ENCODE measurements at regions not wholly inside any gene's neighbourhood (a gene's known extent, or its start where the extent isn't known, plus 50 kb on each side); places are given as distances from the start of the nearest gene placed in this dataset.
"Not testable (repeated sequence)": the region's sequence is repeated elsewhere in the genome, so short reads cannot be mapped to it uniquely, and the experiment has no call there.

- no peak for DNase-seq (ENCODE audit: extremely low read depth in 1 of 11, low read depth in 9 of 11, low spot score in 4 of 11)
These were observed 81.0 kb upstream of the SGIP1 start for GRCh38 chr1:66452982-66453381.

GRCh38 chr1:66455446-66455845, 78.5 kb upstream of the SGIP1 start:
- DNase-seq (ENCODE audit: extremely low read depth in 1 of 11, low read depth in 9 of 11, low spot score in 4 of 11), result no peak

GRCh38 chr1:66460776-66461175, 73.2 kb upstream of the SGIP1 start:
- no peak for DNase-seq (ENCODE audit: extremely low read depth in 1 of 11, low read depth in 9 of 11, low spot score in 4 of 11)

GRCh38 chr1:66462313-66462712, 71.6 kb upstream of the SGIP1 start:
- DNase-seq (ENCODE audit: extremely low read depth in 1 of 11, low read depth in 9 of 11, low spot score in 4 of 11), result no peak

GRCh38 chr1:66464351-66464750, 69.6 kb upstream of the SGIP1 start:
- no peak for DNase-seq (ENCODE audit: extremely low read depth in 1 of 11, low read depth in 9 of 11, low spot score in 4 of 11)

- DNase-seq (ENCODE audit: extremely low read depth in 1 of 11, low read depth in 9 of 11, low spot score in 4 of 11), result no peak
These were observed 69.2 kb upstream of the SGIP1 start for GRCh38 chr1:66464802-66465201.

GRCh38 chr1:66466695-66467094, 67.3 kb upstream of the SGIP1 start:
- not testable (repeated sequence) for DNase-seq (ENCODE audit: extremely low read depth in 1 of 11, low read depth in 9 of 11, low spot score in 4 of 11)

- DNase-seq (ENCODE audit: extremely low read depth in 1 of 11, low read depth in 9 of 11, low spot score in 4 of 11), result no peak
These were observed 65.2 kb upstream of the SGIP1 start for GRCh38 chr1:66468722-66469121.

- no peak for DNase-seq (ENCODE audit: extremely low read depth in 1 of 11, low read depth in 9 of 11, low spot score in 4 of 11)
These were observed 58.0 kb upstream of the SGIP1 start for GRCh38 chr1:66475940-66476339.

- DNase-seq (ENCODE audit: extremely low read depth in 1 of 11, low read depth in 9 of 11, low spot score in 4 of 11), result no peak
These were observed 57.2 kb upstream of the SGIP1 start for GRCh38 chr1:66476774-66477173.

- DNase-seq (ENCODE audit: extremely low read depth in 1 of 11, low read depth in 9 of 11, low spot score in 4 of 11), result no peak
These were observed 55.8 kb upstream of the SGIP1 start for GRCh38 chr1:66478116-66478515.

- no peak for DNase-seq (ENCODE audit: extremely low read depth in 1 of 11, low read depth in 9 of 11, low spot score in 4 of 11)
These were observed 53.8 kb upstream of the SGIP1 start for GRCh38 chr1:66480162-66480561.

GRCh38 chr1:66481215-66481614, 52.7 kb upstream of the SGIP1 start:
- not testable (repeated sequence) for DNase-seq (ENCODE audit: extremely low read depth in 1 of 11, low read depth in 9 of 11, low spot score in 4 of 11)
